IPS-18a (cell line): ENCODE measurements at regions not wholly inside any gene's neighbourhood (a gene's known extent, or its start where the extent isn't known, plus 50 kb on each side); places are given as distances from the start of the nearest gene placed in this dataset.

Experiments
- H3K27ac ChIP-seq: one replicate; pipeline ENCODE4 v1.5.1; 2013; ENCODE audit warnings: low read length
- H3K27me3 ChIP-seq: one replicate; pipeline ENCODE4 v1.6.1; 2013; ENCODE audit warnings: mild to moderate bottlenecking, low read length; ENCODE audit not compliant: control insufficient read depth, insufficient read depth
- H3K36me3 ChIP-seq: one replicate; pipeline ENCODE4 v1.6.1; 2013; ENCODE audit warnings: low read depth, low read length; ENCODE audit not compliant: control insufficient read depth
- H3K4me1 ChIP-seq: one replicate; pipeline ENCODE4 v1.6.1; 2013; ENCODE audit warnings: low read depth, low read length; ENCODE audit not compliant: control insufficient read depth
- H3K4me3 ChIP-seq: one replicate; pipeline ENCODE4 v1.5.1; 2013; ENCODE audit warnings: low read length
- H3K9ac ChIP-seq: one replicate; pipeline ENCODE4 v1.6.1; 2013; ENCODE audit warnings: mild to moderate bottlenecking, low read length, moderate library complexity
- H3K9me3 ChIP-seq: one replicate; pipeline ENCODE4 v1.6.1; 2013; ENCODE audit warnings: low read depth, low read length; ENCODE audit not compliant: control insufficient read depth

DNA sequence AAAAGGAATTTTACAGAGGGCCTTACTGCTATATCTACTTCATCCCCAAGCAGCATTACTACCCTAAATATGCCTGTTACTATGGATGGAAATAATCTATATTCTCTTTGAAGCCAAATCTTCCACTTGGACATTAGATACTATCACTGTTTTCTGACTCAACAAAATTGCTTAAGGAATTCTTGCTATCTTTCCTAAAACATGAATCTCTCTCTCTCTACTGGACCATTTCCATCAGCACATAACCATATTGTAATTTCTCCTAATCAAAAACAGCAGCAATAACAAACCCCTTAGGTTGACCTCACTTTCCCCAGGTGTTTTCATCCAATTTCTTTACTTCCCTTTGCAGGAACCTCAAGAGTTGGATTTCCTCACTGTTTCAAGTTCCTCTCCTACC, 67.9 kb upstream of the BLID start:
- Histone ChIP-seq H3K27me3 (no peaks in the 10 kb centered on the region), H3K36me3 (no peaks in the 10 kb centered on the region), H3K27ac (no peak overlapping the region), H3K4me1 (peaks cover 12% of the 10 kb centered on the region), H3K9me3 (no peaks in the 10 kb centered on the region), H3K4me3 (no peak overlapping the region), H3K9ac (no peak overlapping the region)

DNA sequence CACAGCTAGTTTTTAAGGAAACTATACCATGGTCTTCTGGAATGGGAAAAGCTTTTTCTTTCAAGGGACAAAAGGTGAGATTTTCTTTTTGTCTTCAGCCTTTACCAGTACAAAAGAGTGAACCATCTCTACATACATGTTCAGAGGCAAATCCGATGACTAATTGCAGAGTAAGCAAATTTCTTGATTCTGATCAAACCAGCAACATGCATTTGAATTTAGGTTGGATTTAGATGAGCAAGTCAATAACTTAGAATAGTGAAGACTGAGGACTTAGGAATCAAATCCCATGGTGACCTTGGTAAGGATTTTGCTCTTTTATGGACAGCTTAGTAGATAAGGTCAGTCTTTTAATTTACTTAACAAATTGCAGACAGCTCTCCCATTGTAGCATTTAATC, 65.9 kb upstream of the BLID start:
- no peak overlapping the region for H3K9ac ChIP-seq

DNA sequence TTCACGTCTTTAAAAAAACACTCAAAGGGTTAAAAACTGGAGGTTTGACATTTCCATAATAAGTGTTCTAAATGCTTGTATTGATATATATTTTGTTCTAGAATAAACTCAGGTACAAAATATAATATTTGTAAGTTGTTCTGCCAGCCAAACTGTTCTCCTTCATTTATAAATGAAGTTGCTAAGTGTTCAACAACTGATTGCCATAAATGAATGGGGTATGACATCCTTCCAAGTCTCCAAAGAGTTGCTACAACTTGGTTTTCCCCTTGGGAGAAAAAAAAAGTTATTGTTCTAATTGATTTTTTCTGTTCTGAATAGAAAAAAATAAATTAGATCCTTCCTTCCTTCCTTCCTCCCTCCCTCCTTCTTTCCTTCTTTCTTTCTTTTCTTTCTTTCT, 65.4 kb upstream of the BLID start:
- H3K27ac ChIP-seq = no peak overlapping the region
- H3K9ac ChIP-seq = no peak overlapping the region

More for the DNA sequence above, 65.9 kb upstream of the BLID start:
- no peaks in the 10 kb centered on the region for H3K9me3 ChIP-seq
- no peaks in the 10 kb centered on the region for H3K27me3 ChIP-seq
- no peaks in the 10 kb centered on the region for H3K36me3 ChIP-seq
- no peak overlapping the region for H3K27ac ChIP-seq
- peaks cover 12% of the 10 kb centered on the region for H3K4me1 ChIP-seq
- H3K4me3 ChIP-seq = no peak overlapping the region

DNA sequence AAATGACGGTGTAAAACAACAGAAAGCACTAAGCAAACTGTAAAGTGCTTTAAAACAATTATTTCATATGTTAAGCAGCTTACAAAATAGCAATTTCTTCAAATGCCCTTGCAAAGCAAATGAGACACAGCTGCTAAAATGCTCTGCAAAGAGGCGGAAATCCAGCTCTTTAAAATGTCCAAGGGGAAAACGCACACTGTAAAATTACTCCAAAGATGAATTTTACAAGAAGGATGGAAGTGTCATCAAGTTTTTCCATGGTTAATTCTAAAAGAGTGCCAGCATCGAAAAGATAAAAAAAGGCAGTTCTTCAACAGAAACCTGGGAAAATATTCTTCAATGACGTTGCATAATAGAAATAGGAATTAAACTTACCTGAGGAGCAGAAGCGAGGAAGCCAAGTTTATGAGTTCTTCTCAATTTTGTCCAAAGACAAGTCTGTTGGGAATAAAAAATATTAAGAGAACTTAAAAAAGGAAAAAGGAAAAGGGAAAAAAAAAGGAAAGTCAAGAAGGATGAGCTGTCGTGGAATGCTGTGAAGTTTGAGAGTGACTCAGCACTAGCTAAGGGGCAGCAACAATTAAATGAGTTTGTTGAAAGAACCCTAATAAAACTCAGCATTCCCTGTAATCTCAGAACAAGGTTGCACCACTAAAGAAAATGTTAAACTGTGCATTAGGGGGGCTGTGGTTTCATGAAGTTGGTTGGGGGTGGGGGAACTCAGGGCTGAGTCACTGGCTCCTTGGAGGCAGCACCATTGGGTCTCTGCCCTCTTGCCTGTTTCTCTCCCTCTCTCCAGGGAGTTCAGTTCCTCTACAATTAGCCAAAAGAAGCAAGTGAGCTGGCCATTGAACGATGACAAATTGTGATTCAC, 64.2 kb upstream of the BLID start:
- H3K27me3 ChIP-seq = no peaks in the 10 kb centered on the region
- no peaks in the 10 kb centered on the region for H3K36me3 ChIP-seq
- no peak overlapping the region for H3K9ac ChIP-seq
- H3K4me3 ChIP-seq = no peak overlapping the region
- H3K27ac ChIP-seq = no peak overlapping the region
- H3K4me1 ChIP-seq = peaks cover 12% of the 10 kb centered on the region
- H3K9me3 ChIP-seq = no peaks in the 10 kb centered on the region

More for the DNA sequence above, 65.4 kb upstream of the BLID start:
- no peaks in the 10 kb centered on the region for H3K36me3 ChIP-seq
- peaks cover 12% of the 10 kb centered on the region for H3K4me1 ChIP-seq
- H3K4me3 ChIP-seq = no peak overlapping the region
- no peaks in the 10 kb centered on the region for H3K9me3 ChIP-seq
- no peaks in the 10 kb centered on the region for H3K27me3 ChIP-seq

GRCh38 chr11:122178795-122179194, 62.8 kb upstream of the BLID start:
- Histone ChIP-seq H3K4me3 (no peak overlapping the region), H3K36me3 (no peaks in the 10 kb centered on the region), H3K4me1 (peaks cover 12% of the 10 kb centered on the region), H3K27ac (no peak overlapping the region), H3K27me3 (no peaks in the 10 kb centered on the region), H3K9ac (no peak overlapping the region), H3K9me3 (no peaks in the 10 kb centered on the region)

DNA sequence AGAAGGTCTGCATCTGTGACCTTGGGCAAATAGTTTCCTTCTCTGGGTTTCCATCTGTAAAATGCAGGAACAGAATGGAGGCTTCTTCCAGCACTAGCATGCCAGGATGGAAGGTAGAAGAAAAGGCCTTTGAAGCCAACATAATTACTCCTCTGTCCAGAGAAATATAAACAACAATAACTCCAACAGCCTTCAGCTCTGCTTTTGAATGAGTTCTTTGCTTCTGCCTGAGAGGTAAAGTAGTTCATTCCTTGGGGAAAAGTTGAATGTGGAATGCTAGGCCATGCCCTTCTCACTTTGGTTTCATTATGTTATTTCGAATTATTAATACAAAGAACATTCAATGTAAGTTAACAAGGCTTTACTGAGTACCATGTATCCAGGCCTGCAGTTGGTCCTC, 61.2 kb upstream of the BLID start:
- Histone ChIP-seq H3K27ac (no peak overlapping the region), H3K4me3 (no peak overlapping the region), H3K36me3 (no peaks in the 10 kb centered on the region), H3K4me1 (peaks cover 12% of the 10 kb centered on the region), H3K9me3 (no peaks in the 10 kb centered on the region), H3K9ac (no peak overlapping the region), H3K27me3 (no peaks in the 10 kb centered on the region)

DNA sequence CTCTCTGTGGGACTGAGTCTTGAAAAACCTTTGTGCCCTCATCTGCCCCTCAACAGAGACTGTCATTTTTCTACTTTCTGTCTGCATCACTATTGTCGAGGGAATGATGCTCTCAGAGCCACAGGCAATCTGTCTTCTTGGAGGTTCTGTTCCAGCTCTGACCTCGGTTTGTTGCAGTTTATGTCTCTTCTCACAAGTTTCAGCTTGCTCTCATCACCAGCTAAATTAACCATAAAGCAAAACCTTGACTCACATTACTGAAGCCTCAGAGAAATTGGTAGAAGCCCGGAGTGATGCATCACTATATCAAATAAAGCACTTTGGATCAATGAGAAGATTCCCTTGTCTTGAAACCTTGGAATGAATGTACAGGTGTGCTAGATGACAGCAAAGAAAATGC, 60.6 kb upstream of the BLID start:
- Histone ChIP-seq H3K27me3 (no peaks in the 10 kb centered on the region), H3K9me3 (no peaks in the 10 kb centered on the region), H3K9ac (no peak overlapping the region), H3K27ac (no peak overlapping the region), H3K4me3 (no peak overlapping the region), H3K36me3 (no peaks in the 10 kb centered on the region), H3K4me1 (peaks cover 12% of the 10 kb centered on the region)

GRCh38 chr11:122175306-122175705, 59.3 kb upstream of the BLID start:
- Histone ChIP-seq H3K9ac (no peak overlapping the region), H3K4me1 (peaks cover 6% of the 10 kb centered on the region), H3K4me3 (no peak overlapping the region), H3K27ac (no peak overlapping the region), H3K27me3 (no peaks in the 10 kb centered on the region), H3K36me3 (no peaks in the 10 kb centered on the region), H3K9me3 (no peaks in the 10 kb centered on the region)

GRCh38 chr11:122173587-122173986, 57.6 kb upstream of the BLID start:
- Histone ChIP-seq H3K4me3 (no peak overlapping the region), H3K36me3 (no peaks in the 10 kb centered on the region), H3K27me3 (no peaks in the 10 kb centered on the region), H3K4me1 (no peaks in the 10 kb centered on the region), H3K9ac (no peak overlapping the region), H3K27ac (no peak overlapping the region), H3K9me3 (no peaks in the 10 kb centered on the region)

DNA sequence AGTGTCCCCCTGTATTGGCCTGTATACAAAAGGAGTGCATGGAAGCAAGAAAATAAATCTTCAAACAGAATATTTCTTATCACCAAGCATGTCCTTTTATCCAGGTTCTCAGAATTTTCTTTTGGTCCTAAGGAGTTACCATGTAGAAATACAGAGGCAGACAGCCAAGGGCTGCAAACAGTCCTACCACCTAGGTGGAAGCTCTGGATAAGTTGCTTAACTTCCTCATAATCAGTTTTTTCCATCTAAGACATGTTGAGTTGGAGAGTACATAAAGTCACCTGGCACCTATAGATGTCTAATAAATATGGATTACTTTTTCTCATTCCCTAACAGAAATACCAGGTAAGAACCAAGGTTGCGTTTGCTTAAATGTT, 57.0 kb upstream of the BLID start:
- no peak overlapping the region for H3K9ac ChIP-seq
- no peaks in the 10 kb centered on the region for H3K36me3 ChIP-seq
- H3K27ac ChIP-seq = no peak overlapping the region
- H3K4me3 ChIP-seq = no peak overlapping the region
- H3K9me3 ChIP-seq = no peaks in the 10 kb centered on the region
- no peaks in the 10 kb centered on the region for H3K4me1 ChIP-seq
- no peaks in the 10 kb centered on the region for H3K27me3 ChIP-seq

- Histone ChIP-seq H3K27ac (no peak overlapping the region), H3K4me3 (no peak overlapping the region), H3K4me1 (no peaks in the 10 kb centered on the region), H3K9me3 (no peaks in the 10 kb centered on the region), H3K27me3 (no peaks in the 10 kb centered on the region), H3K36me3 (no peaks in the 10 kb centered on the region), H3K9ac (no peak overlapping the region)
These were observed 56.5 kb upstream of the BLID start for GRCh38 chr11:122172352-122173073.
